NCI-H2107 (cell line): ENCODE measurements at regions not wholly inside any gene's neighbourhood (a gene's known extent, or its start where the extent isn't known, plus 50 kb on each side); places are given as distances from the start of the nearest gene placed in this dataset.
"Not testable (repeated sequence)": the region's sequence is repeated elsewhere in the genome, so short reads cannot be mapped to it uniquely, and the experiment has no call there.

Experiments
- DNase-seq: peaks from one replicate; lab custom pipeline; 2025; lab: John Stamatoyannopoulos, UW

- no peak for DNase-seq
These were observed 573.1 kb downstream of the GALC start for GRCh38 chr14:87419925-87420324.

GRCh38 chr14:87411370-87411769 lies 581.6 kb downstream of the GALC start:
- no peak for DNase-seq

- DNase-seq: no peak
These were observed 583.6 kb downstream of the GALC start for GRCh38 chr14:87409393-87409792.

- DNase-seq: no peak
These were observed 585.6 kb downstream of the GALC start for GRCh38 chr14:87407344-87407743.

- DNase-seq: no peak
These were observed 587.4 kb downstream of the GALC start for GRCh38 chr14:87405563-87405962.

GRCh38 chr14:87397499-87397898 lies 595.5 kb downstream of the GALC start:
- DNase-seq: no peak

GRCh38 chr14:87391066-87391465 lies 601.9 kb downstream of the GALC start:
- no peak for DNase-seq

GRCh38 chr14:87388946-87389345 lies 604.0 kb downstream of the GALC start:
- DNase-seq: no peak

- DNase-seq: no peak
These were observed 605.2 kb downstream of the GALC start for GRCh38 chr14:87387806-87388205.

GRCh38 chr14:87386524-87386923 lies 606.5 kb downstream of the GALC start:
- DNase-seq: no peak

GRCh38 chr14:87380054-87380453 lies 612.9 kb downstream of the GALC start:
- no peak for DNase-seq

GRCh38 chr14:87368751-87369150 lies 624.2 kb downstream of the GALC start:
- DNase-seq: no peak

- DNase-seq: not testable (repeated sequence)
These were observed 632.7 kb downstream of the GALC start for GRCh38 chr14:87360246-87360645.

- DNase-seq: no peak
These were observed 642.0 kb downstream of the GALC start for GRCh38 chr14:87351007-87351406.

GRCh38 chr14:87349921-87350320 lies 643.1 kb downstream of the GALC start:
- DNase-seq: no peak

- no peak for DNase-seq
These were observed 649.3 kb downstream of the GALC start for GRCh38 chr14:87343652-87344051.

GRCh38 chr14:87334997-87335685 lies 657.8 kb downstream of the GALC start:
- DNase-seq: no peak

- DNase-seq: no peak
These were observed 661.0 kb downstream of the GALC start for GRCh38 chr14:87331991-87332390.

- no peak for DNase-seq
These were observed 667.2 kb downstream of the GALC start for GRCh38 chr14:87325741-87326140.

- no peak for DNase-seq
These were observed 669.8 kb downstream of the GALC start for GRCh38 chr14:87323191-87323590.

GRCh38 chr14:87321548-87321947 lies 671.4 kb downstream of the GALC start:
- no peak for DNase-seq

- no peak for DNase-seq
These were observed 680.1 kb downstream of the GALC start for GRCh38 chr14:87312894-87313205.

GRCh38 chr14:87312169-87312893 lies 680.7 kb downstream of the GALC start:
- no peak for DNase-seq

- DNase-seq: no peak
These were observed 683.4 kb downstream of the GALC start for GRCh38 chr14:87309557-87309956.
